ENCODE measurements at regions not wholly inside any gene's neighbourhood (a gene's known extent, or its start where the extent isn't known, plus 50 kb on each side); places are given as distances from the start of the nearest gene placed in this dataset.

DNA sequence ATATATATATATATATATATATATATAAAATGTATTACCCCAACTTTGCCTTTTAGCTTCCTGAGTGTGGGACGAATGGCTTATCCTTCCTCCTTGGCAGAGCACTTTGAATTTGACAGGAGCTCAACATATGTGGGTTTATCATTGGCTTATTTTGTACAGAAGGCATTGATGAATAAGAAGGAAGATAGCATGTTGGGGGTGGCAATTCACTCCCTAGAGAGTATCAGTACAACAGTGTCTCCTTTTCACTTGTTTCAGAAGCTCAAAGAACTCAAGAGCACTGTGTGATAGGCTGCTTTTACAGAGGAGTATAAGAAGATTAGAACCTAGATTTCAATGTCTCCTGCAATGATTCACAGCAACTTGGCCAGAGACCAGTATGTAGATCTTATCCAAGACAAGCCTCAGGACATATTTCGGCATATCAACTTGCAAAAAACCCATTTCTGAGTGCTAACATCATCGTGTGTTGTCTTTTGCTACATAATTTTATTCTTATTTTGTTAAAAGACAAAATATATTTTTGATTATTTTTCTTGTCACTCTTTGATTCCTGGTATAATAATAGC lies 345.8 kb downstream of the SOCS6 start:
- H3K4me3 ChIP-seq (ENCODE audit: low read depth in 1 of 2, low read length in 2 of 2) = no peak overlapping the region
- no peaks in the 10 kb centered on the region for H3K36me3 ChIP-seq (ENCODE audit: insufficient read depth, low read length)
- no peak overlapping the region for H3K4me2 ChIP-seq (ENCODE audit: insufficient read depth, low read length)
- ATAC-seq (ENCODE audit: insufficient read depth, low read depth) (no peak), DNase-seq (no peak)
- H3K9ac ChIP-seq (ENCODE audit: low read depth, low read length) = no peak overlapping the region
- no peaks in the 10 kb centered on the region for H3K4me1 ChIP-seq (ENCODE audit: insufficient read depth, low read length)
- no peaks in the 10 kb centered on the region for H3K27me3 ChIP-seq (ENCODE audit: insufficient read depth, low read length, poor library complexity)
- no peaks in the 10 kb centered on the region for H4K20me1 ChIP-seq (ENCODE audit: insufficient read depth, low read length)
- no peaks in the 10 kb centered on the region for H3K79me2 ChIP-seq (ENCODE audit: insufficient read depth, low read length)
- no peak for TF ChIP-seq EZH2 (IDR thresholded peaks at IDR 0.05; ENCODE audit: borderline replicate concordance, low read depth, low read length, severe bottlenecking)
- TF ChIP-seq, protein P1, sequence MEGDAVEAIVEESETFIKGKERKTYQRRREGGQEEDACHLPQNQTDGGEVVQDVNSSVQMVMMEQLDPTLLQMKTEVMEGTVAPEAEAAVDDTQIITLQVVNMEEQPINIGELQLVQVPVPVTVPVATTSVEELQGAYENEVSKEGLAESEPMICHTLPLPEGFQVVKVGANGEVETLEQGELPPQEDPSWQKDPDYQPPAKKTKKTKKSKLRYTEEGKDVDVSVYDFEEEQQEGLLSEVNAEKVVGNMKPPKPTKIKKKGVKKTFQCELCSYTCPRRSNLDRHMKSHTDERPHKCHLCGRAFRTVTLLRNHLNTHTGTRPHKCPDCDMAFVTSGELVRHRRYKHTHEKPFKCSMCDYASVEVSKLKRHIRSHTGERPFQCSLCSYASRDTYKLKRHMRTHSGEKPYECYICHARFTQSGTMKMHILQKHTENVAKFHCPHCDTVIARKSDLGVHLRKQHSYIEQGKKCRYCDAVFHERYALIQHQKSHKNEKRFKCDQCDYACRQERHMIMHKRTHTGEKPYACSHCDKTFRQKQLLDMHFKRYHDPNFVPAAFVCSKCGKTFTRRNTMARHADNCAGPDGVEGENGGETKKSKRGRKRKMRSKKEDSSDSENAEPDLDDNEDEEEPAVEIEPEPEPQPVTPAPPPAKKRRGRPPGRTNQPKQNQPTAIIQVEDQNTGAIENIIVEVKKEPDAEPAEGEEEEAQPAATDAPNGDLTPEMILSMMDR (IDR thresholded peaks at IDR 0.05; ENCODE audit: borderline replicate concordance, extremely low read depth, low read length, poor library complexity, severe bottlenecking) = no peak
- no peak overlapping the region for H2AFZ ChIP-seq (ENCODE audit: low read depth, low read length)
- no peak overlapping the region for H3K27ac ChIP-seq (ENCODE audit: low read length)
- H3K9me3 ChIP-seq (ENCODE audit: insufficient read depth, low read length, severe bottlenecking) = no peaks in the 10 kb centered on the region

DNA sequence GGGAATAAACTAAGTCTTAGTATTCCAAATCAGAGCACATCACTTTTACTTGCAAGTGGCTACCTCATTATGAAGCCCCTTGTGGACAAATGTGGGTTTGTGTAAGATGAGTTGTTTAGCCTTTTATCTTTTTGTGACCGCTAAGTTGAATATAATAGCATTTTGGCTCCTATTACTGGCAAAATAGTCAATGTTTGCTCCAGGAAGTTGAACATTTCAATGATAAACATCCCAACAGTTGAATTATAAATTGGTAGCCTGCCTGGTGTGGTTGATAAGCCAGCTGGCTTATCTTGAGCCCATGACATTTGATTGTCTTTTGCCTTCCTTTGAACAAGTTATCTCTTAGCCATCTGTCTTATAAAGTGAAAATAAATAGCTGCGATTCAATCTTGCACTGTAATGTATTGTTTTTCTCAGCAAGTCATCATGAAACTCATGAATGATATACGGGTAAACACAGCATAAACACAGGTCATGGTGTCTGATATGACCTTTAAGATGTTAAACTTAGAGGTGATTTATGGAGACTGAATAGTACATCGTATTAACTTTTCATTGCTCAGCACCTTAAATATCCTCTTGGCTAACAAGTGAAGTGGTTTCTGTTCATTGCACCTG lies 338.4 kb downstream of the SOCS6 start:
- no peaks in the 10 kb centered on the region for H3K9me3 ChIP-seq (ENCODE audit: insufficient read depth, low read length, severe bottlenecking)
- no peak for ATAC-seq (ENCODE audit: insufficient read depth, low read depth)
- H3K4me2 ChIP-seq (ENCODE audit: insufficient read depth, low read length) = no peak overlapping the region
- no peaks in the 10 kb centered on the region for H4K20me1 ChIP-seq (ENCODE audit: insufficient read depth, low read length)
- no peak overlapping the region for H2AFZ ChIP-seq (ENCODE audit: low read depth, low read length)
- peaks cover 3% of the 10 kb centered on the region; the same call in 1 of the 2 replicates for H3K4me1 ChIP-seq (ENCODE audit: insufficient read depth, low read length)
- no peak overlapping the region for H3K9ac ChIP-seq (ENCODE audit: low read depth, low read length)
- H3K36me3 ChIP-seq (ENCODE audit: insufficient read depth, low read length) = no peaks in the 10 kb centered on the region
- no peak overlapping the region for H3K27ac ChIP-seq (ENCODE audit: low read length)
- no peak for DNase-seq
- H3K27me3 ChIP-seq (ENCODE audit: insufficient read depth, low read length, poor library complexity) = no peaks in the 10 kb centered on the region
- H3K79me2 ChIP-seq (ENCODE audit: insufficient read depth, low read length) = no peaks in the 10 kb centered on the region
- no peak for TF ChIP-seq EZH2 (IDR thresholded peaks at IDR 0.05; ENCODE audit: borderline replicate concordance, low read depth, low read length, severe bottlenecking)
- TF ChIP-seq, protein P1 (IDR thresholded peaks at IDR 0.05; ENCODE audit: borderline replicate concordance, extremely low read depth, low read length, poor library complexity, severe bottlenecking) = no peak
- no peak overlapping the region for H3K4me3 ChIP-seq (ENCODE audit: low read depth in 1 of 2, low read length in 2 of 2)

DNA sequence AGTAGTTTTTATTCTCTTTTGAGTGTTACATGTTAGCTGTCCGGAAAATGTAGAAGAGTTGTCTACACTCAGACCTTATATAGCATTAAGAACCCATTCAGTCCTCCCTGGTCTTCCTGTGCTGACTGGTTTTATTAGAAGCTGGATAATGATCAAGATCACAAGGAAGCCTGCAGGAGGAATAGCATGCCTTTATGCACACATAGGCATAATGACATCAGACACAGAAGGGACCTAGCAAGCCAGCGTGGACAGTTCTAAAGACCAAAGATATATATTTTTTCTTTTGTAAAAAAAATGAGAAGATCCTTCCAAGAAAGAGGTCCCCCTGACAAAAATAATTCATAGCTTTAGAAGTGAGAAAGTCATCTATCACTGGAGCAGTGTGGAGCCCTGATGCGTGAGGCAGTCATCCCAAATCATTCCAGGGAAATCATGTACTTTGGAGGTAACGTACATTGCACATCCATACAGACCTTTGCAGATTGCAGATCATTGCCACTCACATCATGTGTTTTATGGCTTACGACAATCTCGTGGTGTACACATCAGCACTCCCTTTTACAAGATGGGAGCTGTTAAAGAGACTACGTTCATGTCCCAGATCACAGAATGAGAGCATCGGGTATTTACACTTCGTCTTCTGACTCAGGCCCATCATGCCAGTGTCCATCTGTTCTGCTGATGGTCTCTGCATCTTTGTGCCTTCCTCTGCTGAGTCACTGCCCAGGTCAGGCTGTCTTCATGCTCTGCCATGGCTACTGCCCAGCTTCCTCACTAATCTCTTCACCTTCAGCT lies 334.0 kb downstream of the SOCS6 start:
- H3K27me3 ChIP-seq (ENCODE audit: insufficient read depth, low read length, poor library complexity) = no peaks in the 10 kb centered on the region
- H3K79me2 ChIP-seq (ENCODE audit: insufficient read depth, low read length) = no peaks in the 10 kb centered on the region
- no peak overlapping the region for H3K4me3 ChIP-seq (ENCODE audit: low read depth in 1 of 2, low read length in 2 of 2)
- no peaks in the 10 kb centered on the region for H3K36me3 ChIP-seq (ENCODE audit: insufficient read depth, low read length)
- H2AFZ ChIP-seq (ENCODE audit: low read depth, low read length) = no peak overlapping the region
- DNase-seq (no peak), ATAC-seq (ENCODE audit: insufficient read depth, low read depth) (no peak)
- TF ChIP-seq, protein P1 (IDR thresholded peaks at IDR 0.05; ENCODE audit: borderline replicate concordance, extremely low read depth, low read length, poor library complexity, severe bottlenecking) = no peak
- TF ChIP-seq EZH2 (IDR thresholded peaks at IDR 0.05; ENCODE audit: borderline replicate concordance, low read depth, low read length, severe bottlenecking) = no peak
- no peaks in the 10 kb centered on the region for H4K20me1 ChIP-seq (ENCODE audit: insufficient read depth, low read length)
- H3K4me2 ChIP-seq (ENCODE audit: insufficient read depth, low read length) = no peak overlapping the region
- no peak overlapping the region for H3K27ac ChIP-seq (ENCODE audit: low read length)
- H3K9ac ChIP-seq (ENCODE audit: low read depth, low read length) = no peak overlapping the region
- H3K9me3 ChIP-seq (ENCODE audit: insufficient read depth, low read length, severe bottlenecking) = no peaks in the 10 kb centered on the region
- H3K4me1 ChIP-seq (ENCODE audit: insufficient read depth, low read length) = peaks cover 15% of the 10 kb centered on the region
